ENCODE measurements at regions not wholly inside any gene's neighbourhood (a gene's known extent, or its start where the extent isn't known, plus 50 kb on each side); places are given as distances from the start of the nearest gene placed in this dataset.
"Not testable (repeated sequence)": the region's sequence is repeated elsewhere in the genome, so short reads cannot be mapped to it uniquely, and the experiment has no call there.

- Mint-ChIP-seq H3K36me3 (no peaks in the 10 kb centered on the region), H3K4me3 (no peak overlapping the region), H3K9me3 (peaks cover 0 to 8% of the 10 kb centered on the region in 2 donors), H3K27me3 (no peaks in the 10 kb centered on the region), H3K27ac (no peak overlapping the region), H3K4me1 (no peaks in the 10 kb centered on the region)
- DNase-seq = no peak
- no peak for ATAC-seq (replicated peaks)
Observed at GRCh38 chr16:59543641-59544040, 809.5 kb upstream of the GOT2 start.

- Mint-ChIP-seq H3K4me3 (no peak overlapping the region), H3K27me3 (no peaks in the 10 kb centered on the region), H3K9me3 (peaks cover 0 to 7% of the 10 kb centered on the region in 2 donors), H3K27ac (no peak overlapping the region), H3K36me3 (no peaks in the 10 kb centered on the region), H3K4me1 (no peaks in the 10 kb centered on the region)
- ATAC-seq (replicated peaks) (no peak), DNase-seq (no peak)
Observed at GRCh38 chr16:59540621-59541020, 806.5 kb upstream of the GOT2 start.

DNA sequence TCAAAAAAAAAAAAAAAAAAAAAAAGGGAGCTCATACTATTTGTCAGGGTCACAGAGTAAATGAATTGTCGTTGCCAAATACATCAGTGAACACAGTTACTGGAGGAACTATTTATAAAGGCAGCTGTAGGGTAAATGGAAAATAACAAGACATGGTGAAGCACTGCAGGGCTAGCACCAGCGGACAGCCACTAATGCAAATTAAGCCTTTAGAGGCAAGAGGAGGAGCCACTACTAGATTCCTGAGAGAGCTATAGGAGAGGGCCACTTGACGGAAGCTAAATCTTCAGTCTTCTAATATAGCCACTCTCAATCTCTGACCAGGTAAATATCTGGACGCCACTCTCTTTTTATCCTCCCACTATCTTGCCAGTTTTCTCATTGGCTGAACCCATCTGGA is 801.2 kb upstream of the GOT2 start:
- ATAC-seq (replicated peaks) = no peak
- no peak for DNase-seq
- no peak overlapping the region for H3K27ac Mint-ChIP-seq
- H3K4me3 Mint-ChIP-seq = no peak overlapping the region
- no peaks in the 10 kb centered on the region for H3K36me3 Mint-ChIP-seq
- no peaks in the 10 kb centered on the region for H3K27me3 Mint-ChIP-seq
- peaks cover 0 to 9% of the 10 kb centered on the region in 2 donors for H3K9me3 Mint-ChIP-seq
- no peaks in the 10 kb centered on the region for H3K4me1 Mint-ChIP-seq

DNA sequence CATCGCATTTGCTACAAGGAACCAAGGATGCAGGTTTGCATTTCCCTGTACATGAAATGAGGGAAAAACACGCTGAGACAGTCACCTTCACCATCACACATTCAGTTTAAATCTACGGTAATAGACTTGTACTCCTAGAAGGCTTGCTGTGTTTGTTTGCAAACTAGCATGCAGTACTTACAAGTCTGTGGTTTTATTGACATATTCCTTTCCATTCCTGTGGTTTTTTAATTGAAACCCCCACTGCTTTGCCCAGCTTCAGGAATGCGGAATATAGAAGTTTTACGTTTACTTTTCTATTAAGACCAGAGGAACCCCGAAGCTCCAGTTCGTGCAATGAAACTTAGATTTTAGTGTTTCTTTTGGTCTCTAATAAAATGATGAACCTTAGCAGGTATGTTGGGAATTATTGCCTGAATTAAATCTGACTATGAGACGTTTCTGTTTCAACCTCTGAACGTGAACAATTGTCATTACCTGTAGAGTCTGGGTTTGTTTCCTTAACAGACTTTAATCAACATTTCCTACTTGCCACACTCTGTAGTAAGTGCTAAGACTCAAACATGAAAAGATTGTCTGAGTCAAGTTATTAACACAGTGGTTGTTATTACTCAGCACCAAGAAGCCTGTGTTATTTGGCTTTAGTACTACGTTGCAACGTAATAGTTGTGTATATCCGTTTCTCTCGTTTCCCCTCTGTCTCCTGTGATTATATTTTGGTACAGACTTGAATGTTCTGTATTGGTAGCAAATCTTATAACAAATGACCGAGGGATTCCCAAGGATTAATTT is 793.3 kb upstream of the GOT2 start:
- Mint-ChIP-seq H3K36me3 (no peaks in the 10 kb centered on the region), H3K4me1 (no peaks in the 10 kb centered on the region), H3K27ac (no peak overlapping the region), H3K9me3 (peaks cover 0 to under 1% of the 10 kb centered on the region in 2 donors), H3K4me3 (no peak overlapping the region), H3K27me3 (no peaks in the 10 kb centered on the region)
- ATAC-seq (replicated peaks) (no peak), DNase-seq (no peak)

- no peak overlapping the region for H3K4me3 Mint-ChIP-seq
Observed at GRCh38 chr16:59522826-59523225, 788.7 kb upstream of the GOT2 start.

GRCh38 chr16:59518721-59519120 is 784.6 kb upstream of the GOT2 start:
- H3K9me3 Mint-ChIP-seq = peaks cover 23 to 28% of the 10 kb centered on the region in 2 donors
- H3K36me3 Mint-ChIP-seq; DNase-seq; H3K4me1 Mint-ChIP-seq; ATAC-seq (replicated peaks); H3K27ac Mint-ChIP-seq; H3K27me3 Mint-ChIP-seq; H3K4me3 Mint-ChIP-seq: not testable (repeated sequence)

More at GRCh38 chr16:59522826-59523225, 788.7 kb upstream of the GOT2 start:
- ATAC-seq (replicated peaks) (no peak), DNase-seq (no peak)
- no peak overlapping the region for H3K27ac Mint-ChIP-seq
- H3K9me3 Mint-ChIP-seq = peaks cover 8 to 16% of the 10 kb centered on the region in 2 donors
- H3K4me1 Mint-ChIP-seq = no peaks in the 10 kb centered on the region
- H3K36me3 Mint-ChIP-seq = no peaks in the 10 kb centered on the region
- no peaks in the 10 kb centered on the region for H3K27me3 Mint-ChIP-seq

GRCh38 chr16:59514651-59515050 is 780.5 kb upstream of the GOT2 start:
- Mint-ChIP-seq H3K27me3 (no peaks in the 10 kb centered on the region), H3K9me3 (peaks cover 15% of the 10 kb centered on the region in 2 donors), H3K4me1 (no peaks in the 10 kb centered on the region), H3K36me3 (no peaks in the 10 kb centered on the region), H3K27ac (no peak overlapping the region), H3K4me3 (no peak overlapping the region)
- no peak for ATAC-seq (replicated peaks)
- DNase-seq = no peak

DNA sequence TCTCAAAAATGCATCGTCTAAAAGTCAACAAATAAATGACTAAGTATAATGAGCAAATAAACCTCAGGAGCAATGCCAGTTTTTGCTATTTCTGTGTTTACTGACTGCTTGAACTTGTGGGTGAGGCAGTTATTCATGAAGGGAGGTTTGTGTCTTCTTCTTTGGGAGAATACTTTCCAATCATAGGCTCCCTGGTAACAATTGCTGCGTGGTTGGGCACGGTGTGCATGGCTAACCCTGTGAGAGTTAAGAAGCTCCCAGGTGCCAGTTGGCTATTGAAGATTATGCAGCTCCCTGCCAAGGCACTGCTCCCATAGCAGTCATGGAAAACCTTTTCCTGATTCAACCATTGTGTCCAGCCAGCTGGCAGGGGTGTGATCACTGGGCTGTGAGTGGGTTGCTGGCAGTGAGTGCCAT is 775.9 kb upstream of the GOT2 start:
- H3K9me3 Mint-ChIP-seq = peaks cover 3 to 4% of the 10 kb centered on the region in 2 donors
- H3K4me3 Mint-ChIP-seq = no peak overlapping the region
- no peaks in the 10 kb centered on the region for H3K27me3 Mint-ChIP-seq
- no peaks in the 10 kb centered on the region for H3K36me3 Mint-ChIP-seq
- H3K4me1 Mint-ChIP-seq = no peaks in the 10 kb centered on the region
- H3K27ac Mint-ChIP-seq = no peak overlapping the region
- no peak for ATAC-seq (replicated peaks)
- no peak for DNase-seq

DNA sequence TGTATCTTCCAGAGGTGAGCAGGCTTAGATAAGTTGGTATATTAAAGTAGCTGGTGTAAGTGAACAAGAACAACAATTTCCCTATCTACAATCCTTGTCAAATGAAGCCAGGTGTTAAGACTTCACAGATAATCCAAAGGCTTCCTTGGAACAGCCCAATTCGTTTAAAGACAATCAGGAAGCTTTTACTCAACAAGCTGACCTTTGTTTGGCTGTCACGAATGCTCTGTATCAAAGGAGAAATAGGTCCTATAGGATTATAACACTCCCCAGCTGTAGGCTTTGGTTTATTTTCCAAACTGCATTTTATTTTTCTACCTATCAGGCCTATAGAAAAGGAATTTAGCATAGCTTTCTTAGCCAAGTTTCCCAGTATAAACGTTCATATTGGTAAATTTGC is 766.5 kb upstream of the GOT2 start:
- no peaks in the 10 kb centered on the region for H3K36me3 Mint-ChIP-seq
- H3K27ac Mint-ChIP-seq = no peak overlapping the region
- ATAC-seq (replicated peaks) (no peak), DNase-seq (no peak)
- no peaks in the 10 kb centered on the region for H3K27me3 Mint-ChIP-seq
- no peak overlapping the region for H3K4me3 Mint-ChIP-seq
- H3K4me1 Mint-ChIP-seq = no peaks in the 10 kb centered on the region
- H3K9me3 Mint-ChIP-seq = peaks cover 0 to 13% of the 10 kb centered on the region in 2 donors

GRCh38 chr16:59487067-59487466 is 753.0 kb upstream of the GOT2 start:
- ATAC-seq (replicated peaks) (no peak), DNase-seq (no peak)
- H3K27ac Mint-ChIP-seq = no peak overlapping the region
- H3K9me3 Mint-ChIP-seq = peaks cover 5 to 6% of the 10 kb centered on the region in 2 donors
- H3K4me3 Mint-ChIP-seq = no peak overlapping the region
- no peaks in the 10 kb centered on the region for H3K36me3 Mint-ChIP-seq
- H3K27me3 Mint-ChIP-seq = no peaks in the 10 kb centered on the region
- H3K4me1 Mint-ChIP-seq = no peaks in the 10 kb centered on the region

GRCh38 chr16:59484833-59485516 is 750.9 kb upstream of the GOT2 start:
- no peak overlapping the region for H3K27ac Mint-ChIP-seq
- no peak overlapping the region for H3K4me3 Mint-ChIP-seq
- ATAC-seq (replicated peaks) (no peak), DNase-seq (no peak)
- peaks cover 5 to 8% of the 10 kb centered on the region in 2 donors for H3K9me3 Mint-ChIP-seq
- H3K27me3 Mint-ChIP-seq = no peaks in the 10 kb centered on the region
- no peaks in the 10 kb centered on the region for H3K4me1 Mint-ChIP-seq
- no peaks in the 10 kb centered on the region for H3K36me3 Mint-ChIP-seq

GRCh38 chr16:59478838-59479237 is 744.7 kb upstream of the GOT2 start:
- DNase-seq = no peak

DNA sequence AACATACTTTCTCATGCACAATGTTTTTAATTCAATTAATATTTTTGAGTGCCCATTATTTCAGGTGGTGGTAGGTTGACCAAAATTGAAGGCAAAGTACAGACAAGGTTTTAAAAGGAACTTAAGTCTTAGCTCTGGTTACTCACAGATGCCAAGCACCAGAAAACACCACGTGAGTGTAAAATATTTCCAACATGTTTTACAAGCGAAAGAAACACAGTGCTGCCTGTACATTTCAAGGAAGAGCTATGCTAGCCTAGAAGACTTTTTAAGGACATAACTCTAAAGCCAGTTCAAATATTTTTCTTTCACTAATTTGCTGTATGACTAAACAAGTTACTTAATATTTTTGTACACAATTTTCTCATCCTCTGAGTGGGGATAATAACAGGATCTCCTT is 736.4 kb upstream of the GOT2 start:
- H3K36me3 Mint-ChIP-seq = no peaks in the 10 kb centered on the region
- DNase-seq (no peak), ATAC-seq (replicated peaks) (no peak)
- H3K4me1 Mint-ChIP-seq = no peaks in the 10 kb centered on the region
- H3K27ac Mint-ChIP-seq = no peak overlapping the region
- H3K27me3 Mint-ChIP-seq = no peaks in the 10 kb centered on the region
- H3K9me3 Mint-ChIP-seq = peaks cover 0 to 3% of the 10 kb centered on the region in 2 donors
- H3K4me3 Mint-ChIP-seq = no peak overlapping the region

More at GRCh38 chr16:59478838-59479237, 744.7 kb upstream of the GOT2 start:
- H3K27ac Mint-ChIP-seq = no peak overlapping the region
- no peak overlapping the region for H3K4me3 Mint-ChIP-seq
- no peaks in the 10 kb centered on the region for H3K27me3 Mint-ChIP-seq
- no peak for ATAC-seq (replicated peaks)
- peaks cover 4 to 6% of the 10 kb centered on the region in 2 donors for H3K9me3 Mint-ChIP-seq
- no peaks in the 10 kb centered on the region for H3K36me3 Mint-ChIP-seq
- peaks cover 0 to 2% of the 10 kb centered on the region in 2 donors for H3K4me1 Mint-ChIP-seq

GRCh38 chr16:59469266-59469665 is 735.1 kb upstream of the GOT2 start:
- Mint-ChIP-seq H3K27me3 (no peaks in the 10 kb centered on the region), H3K27ac (no peak overlapping the region), H3K36me3 (no peaks in the 10 kb centered on the region), H3K4me1 (no peaks in the 10 kb centered on the region), H3K9me3 (peaks cover 0 to 3% of the 10 kb centered on the region in 2 donors), H3K4me3 (no peak overlapping the region)
- ATAC-seq (replicated peaks) (no peak), DNase-seq (no peak)

GRCh38 chr16:59463776-59464175 is 729.7 kb upstream of the GOT2 start:
- Mint-ChIP-seq H3K4me1 (no peaks in the 10 kb centered on the region), H3K9me3 (peaks cover 3 to 8% of the 10 kb centered on the region in 2 donors), H3K4me3 (no peak overlapping the region), H3K27me3 (no peaks in the 10 kb centered on the region), H3K36me3 (no peaks in the 10 kb centered on the region), H3K27ac (no peak overlapping the region)
- ATAC-seq (replicated peaks) = no peak
- no peak for DNase-seq

Measured in stimulated activated naive B cell treated with anti-CD40 and anti-IgM and Interleukin-4, amounts not matched to agents 10 μg/mL and 1 μg/mL and 100 μg/mL, for 72 hours (primary cell).